Hematopoietic multipotent progenitor cell treated with erythropoietin and hydrocortisone succinate and interleukin-3 and kit ligand, for 8 days (in vitro differentiated cells): ENCODE measurements at regions not wholly inside any gene's neighbourhood (a gene's known extent, or its start where the extent isn't known, plus 50 kb on each side); places are given as distances from the start of the nearest gene placed in this dataset.

Source experiments
- DNase-seq: peaks from one replicate; pipeline ENCODE4 v3.0.0-alpha.2; 2015

DNA sequence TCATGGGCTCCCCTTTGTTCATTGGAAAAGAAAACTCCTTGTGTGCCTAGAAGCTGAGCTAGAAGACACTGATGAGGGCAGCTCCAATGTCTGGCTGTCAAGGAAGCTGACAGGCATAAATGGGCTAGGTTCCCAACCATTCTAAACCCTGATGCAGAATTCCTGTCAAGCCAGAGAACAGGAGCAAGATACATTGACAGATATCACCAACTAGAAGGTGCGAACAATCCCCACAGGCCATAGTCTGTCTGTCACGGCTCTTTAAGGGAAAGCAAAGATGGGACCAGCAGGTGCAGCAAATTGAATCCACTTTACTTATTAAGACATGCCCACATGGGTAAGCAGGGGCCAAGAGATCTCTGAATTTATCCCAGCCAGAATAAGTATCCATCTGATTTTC is 617.9 kb upstream of the POT1 start:
- DNase-seq: no peak

DNA sequence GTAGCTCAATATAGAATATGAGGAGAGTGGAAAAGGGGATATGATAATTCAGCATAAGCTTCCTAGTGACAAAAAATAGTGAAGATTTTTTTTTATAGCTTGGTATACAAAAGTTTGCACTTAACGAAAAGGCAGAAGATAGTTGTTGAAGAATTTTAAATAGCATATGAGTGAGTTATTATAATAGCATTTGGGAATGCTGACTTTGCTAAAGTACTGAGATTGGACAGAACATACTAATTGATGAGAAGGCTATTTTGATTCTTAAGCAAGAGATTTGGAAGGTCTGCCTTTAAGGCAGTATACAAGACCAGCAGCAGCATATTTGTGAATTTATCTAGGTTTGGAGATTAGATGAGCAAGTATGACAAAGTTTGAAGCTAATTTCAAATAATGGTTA is 600.9 kb upstream of the POT1 start:
- DNase-seq: no peak

DNA sequence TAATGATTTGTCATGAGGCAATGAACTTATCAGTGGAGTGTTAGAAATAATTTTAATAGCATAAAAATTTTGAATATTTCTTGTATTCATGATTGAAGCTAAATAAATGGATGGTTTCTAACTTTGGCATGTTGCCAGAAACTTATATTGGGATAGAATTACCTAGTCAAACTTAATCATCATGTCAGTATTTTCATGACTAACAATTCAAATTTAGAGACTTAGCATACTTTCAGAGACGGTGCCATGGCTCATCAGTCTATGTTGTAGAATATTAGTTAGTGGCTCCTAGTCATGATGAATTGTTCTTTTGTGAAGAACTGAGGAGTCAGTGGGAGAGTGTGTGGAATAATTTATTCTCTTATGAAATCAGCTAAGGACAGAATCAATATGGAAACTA is 599.6 kb upstream of the POT1 start:
- no peak for DNase-seq

DNA sequence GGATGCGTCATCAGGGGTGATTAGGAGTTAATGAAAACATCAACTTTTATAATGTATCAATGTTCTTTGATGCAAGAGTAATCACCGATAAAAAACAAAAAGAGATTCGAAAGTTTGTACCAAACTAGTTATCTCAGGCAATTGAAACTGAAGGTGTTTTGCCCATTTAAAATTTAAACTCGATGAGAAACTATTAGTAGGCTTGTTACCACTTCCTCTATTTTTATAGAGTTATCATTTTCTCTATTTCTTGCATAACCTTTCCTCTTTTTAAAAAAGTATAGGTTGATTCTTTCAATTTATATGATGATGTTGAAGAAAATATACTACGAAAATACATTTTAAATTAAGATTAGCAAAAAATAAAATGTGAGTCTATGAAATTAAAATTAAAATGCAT is 597.3 kb upstream of the POT1 start:
- DNase-seq: no peak

DNA sequence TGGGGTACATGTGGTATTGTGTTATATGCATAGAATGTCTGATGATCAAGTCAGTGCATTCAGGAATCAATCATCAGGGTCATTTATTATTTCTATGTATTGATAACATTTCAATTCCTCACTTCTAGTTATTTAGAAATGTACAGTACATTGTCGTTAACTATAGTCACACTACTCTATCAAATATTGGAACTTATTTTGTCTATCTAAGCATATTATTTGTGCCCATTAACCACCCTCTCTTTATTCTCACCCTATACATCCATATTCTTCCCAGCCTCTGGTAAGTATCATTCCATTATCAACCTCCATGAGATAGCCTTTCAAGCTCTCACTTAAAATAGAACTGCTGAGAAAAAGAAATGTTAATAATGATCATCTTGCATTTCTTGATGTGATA is 596.5 kb upstream of the POT1 start:
- DNase-seq: no peak

DNA sequence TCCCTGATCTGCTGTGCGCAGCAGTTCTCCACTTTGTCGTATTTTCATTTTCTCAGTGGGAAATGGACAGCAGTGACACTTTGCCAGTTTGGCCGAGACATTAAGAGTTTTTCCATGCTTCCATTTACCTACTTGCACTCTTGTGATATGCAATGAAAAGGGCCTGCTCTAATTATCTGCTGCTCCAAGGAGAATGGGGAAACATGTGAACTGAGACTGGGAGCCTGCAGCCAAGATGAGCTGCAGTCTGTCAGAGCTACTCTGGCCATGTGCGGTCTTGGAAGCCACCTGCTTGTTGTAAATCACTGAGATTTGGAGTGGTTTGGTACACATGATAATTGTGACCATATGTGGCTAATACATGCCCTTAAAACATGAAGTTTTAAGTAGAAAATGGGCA is 586.6 kb upstream of the POT1 start:
- DNase-seq: no peak

DNA sequence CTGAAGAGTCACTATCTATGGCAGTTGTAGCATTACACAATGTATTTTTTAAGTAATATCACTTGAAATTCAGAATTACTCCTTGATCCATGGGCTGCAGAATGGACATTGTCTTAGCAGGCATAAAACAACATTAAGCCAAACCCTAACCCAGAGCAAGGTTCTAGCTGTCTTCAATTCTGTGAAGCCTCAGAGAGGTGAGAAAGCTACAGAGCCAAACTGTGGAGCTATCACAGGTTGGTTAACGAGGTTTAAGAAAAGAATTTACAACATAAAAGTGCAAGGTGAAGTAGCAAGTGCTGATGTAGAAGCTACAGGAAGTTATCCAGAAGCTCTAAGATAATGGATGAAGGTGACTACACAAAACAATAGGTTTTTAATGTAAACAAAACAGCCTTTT is 582.7 kb upstream of the POT1 start:
- DNase-seq: no peak

DNA sequence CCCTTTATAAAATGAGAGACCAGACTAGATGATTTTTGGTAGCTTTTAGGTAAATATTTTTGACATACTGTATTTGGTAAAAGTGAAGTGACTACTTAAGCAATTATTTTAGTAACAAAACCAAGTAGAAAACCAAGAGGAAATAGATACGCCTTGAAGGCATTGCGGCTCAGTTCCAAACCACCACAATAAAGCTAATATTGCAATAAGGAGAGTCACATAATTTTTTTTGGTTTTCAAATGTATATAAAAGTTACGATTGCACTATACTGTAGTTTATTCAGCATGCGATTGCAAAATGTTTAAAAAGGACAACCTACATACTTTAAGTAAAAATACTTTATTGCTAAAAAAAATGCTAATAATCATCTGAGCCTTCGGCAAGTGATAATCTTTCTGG is 581.7 kb upstream of the POT1 start:
- no peak for DNase-seq

DNA sequence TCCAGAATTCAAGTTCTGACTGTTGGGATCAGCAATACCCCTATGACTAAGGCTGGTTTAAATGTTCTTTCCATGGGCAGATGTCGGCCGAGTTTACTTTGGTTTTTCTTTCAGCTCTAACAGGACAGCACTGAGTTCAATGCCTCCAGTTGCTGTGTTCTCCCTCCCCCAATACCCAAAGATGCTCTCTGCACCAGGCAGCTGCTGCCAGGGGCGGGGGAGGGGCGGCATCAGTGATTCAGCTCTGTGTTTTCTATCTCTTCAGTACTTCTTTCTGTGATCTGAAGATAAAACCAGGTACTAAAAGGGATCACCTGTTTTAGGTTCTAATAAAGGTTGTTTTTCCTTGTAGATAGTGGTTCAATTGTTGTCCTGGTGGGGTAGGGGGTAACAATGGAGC is 576.7 kb upstream of the POT1 start:
- no peak for DNase-seq

DNA sequence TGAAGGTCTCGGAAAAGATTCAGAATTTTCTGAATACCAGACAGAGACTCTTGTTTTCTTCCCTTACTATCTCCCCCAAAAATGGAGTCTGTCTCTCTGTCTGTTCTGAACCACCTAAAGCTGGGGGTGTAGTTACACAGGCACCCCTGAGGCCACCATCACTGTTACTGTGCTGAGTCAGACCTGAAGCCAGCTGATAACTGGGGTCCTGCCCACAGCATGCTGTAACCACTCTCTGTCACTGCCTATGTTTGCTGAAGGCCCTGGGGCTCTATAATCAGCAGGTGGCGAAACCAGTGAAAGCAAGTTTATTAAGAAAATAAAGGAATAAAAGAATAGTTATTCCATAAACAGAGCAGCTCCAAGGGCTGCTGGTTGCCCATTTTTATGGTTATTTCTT is 575.2 kb upstream of the POT1 start:
- DNase-seq: peak; percentile 33

DNA sequence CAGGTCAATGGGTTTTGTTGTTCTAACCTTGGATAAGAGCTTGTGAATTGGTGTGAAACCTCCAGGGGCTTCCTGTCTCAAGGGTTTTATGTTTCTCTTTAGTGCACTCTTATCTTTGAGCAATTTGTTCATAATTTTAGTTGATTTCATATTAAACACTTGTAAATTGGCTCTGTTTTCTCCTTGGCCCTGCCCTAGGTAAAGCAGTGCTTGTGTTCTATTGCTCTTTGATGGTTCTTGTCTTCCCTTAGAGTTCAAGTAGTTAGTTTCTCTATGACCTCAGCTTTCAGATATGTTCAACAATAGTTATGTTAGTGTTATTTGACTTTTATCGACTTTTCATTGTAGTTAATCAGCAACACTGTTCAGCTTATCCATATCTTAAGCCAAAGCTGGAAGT is 566.4 kb upstream of the POT1 start:
- DNase-seq: no peak

DNA sequence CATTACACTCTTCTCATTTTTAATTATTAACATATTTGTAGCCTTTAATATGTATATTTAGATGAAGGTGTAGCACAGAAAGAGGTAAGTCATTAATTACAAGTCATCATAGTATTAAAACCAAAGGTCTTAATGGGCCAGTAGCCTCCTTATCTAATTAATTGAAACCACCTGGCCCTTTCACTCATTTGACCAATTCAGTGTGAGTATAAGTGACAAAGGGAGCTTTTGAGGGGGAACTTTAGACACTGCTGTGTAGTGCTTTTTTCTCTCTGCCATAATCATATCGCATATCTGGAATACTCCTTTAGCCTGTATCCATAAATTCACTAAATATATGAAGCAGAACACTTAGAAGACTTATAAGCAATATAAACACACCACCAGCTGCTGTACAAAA is 562.9 kb upstream of the POT1 start:
- DNase-seq: no peak

DNA sequence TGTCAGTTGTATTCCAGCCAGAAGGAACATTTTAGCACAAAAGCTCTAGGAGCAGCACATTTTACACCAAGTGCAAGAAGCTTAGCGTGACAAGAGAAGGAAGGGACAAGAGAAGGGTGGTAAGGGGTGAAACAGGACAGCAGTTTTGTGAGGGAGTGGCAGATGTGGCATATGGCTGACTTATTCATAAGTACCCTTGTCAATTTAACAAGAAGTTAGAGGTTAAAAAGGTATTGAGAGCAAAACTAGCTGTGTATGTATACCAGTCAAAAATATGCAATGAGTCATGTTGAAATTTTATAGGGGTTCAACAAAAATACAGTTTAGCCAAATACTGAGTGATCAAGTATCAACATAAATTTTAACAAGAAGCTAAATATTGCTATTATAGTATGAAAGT is 561.5 kb upstream of the POT1 start:
- no peak for DNase-seq

DNA sequence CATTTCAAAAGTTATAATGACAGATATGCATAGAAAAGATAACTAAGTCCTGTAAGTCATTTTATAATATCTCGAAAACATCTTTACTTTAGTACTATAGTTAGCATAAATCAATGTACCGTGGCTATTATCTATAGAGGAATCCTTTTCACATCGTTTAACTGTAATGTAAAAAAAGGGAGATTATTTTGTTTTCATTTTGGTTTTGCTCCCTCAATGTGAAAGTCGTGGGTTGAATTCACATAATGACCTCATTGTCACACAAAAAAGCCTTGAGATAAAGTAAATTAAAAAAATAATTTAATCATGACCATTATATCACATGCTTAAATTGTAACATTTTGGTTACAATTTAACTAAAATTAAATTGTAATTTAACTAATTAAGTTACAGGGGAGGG is 560.5 kb upstream of the POT1 start:
- no peak for DNase-seq

DNA sequence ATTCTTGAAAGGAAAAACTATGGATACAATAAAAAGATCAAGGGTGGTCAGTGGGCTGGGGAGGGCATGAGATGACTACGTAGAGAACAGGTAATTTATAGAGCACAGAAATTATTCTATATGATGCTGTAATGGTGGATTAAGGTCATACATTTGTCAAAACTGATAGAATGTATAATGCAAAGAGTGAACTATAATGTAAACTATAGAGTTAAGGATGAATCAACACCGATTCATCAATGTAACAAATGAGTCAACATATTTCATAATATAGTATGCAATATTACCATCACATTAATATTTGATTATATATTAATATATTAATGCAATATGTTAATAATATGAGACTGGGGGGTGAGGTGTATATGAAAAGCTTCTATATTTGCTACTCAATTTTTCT is 555.6 kb upstream of the POT1 start:
- DNase-seq: no peak

DNA sequence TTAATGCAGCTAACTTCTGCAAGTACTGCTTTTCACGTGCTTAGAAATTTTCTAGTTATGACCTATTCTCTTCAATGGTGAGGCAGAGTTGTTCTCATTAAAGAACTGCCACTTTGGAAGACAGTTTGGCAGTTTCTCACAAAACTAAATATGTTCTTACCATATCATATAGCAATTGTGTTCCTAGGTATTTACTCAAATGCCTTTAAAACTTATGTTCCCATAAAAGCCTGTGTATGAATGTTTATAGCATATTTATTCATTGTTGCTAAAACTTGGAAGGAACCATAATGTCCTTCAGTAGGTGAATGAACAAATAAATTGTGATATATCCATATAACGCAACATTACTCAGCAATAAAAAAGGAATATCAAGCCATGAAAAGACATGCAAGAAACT is 555.1 kb upstream of the POT1 start:
- no peak for DNase-seq

DNA sequence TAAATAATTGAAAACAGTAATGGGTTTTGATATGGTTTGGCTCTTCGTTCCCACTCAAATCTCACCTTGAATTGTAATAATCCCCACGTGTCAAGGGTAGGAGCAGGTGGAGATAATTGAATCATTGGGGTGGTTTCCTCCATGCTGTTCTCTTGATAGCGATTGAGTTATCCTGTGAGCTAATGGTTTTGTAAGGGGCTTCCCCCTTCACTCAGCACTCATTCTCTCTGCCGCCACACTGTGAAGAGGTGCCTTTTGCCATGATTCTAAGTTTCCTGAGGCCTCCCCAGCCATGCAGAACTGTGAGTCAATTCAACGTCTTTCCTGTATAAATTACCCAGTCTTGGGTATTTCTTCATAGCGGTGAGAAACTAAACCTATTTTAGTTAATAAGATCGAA is 551.7 kb upstream of the POT1 start:
- no peak for DNase-seq

DNA sequence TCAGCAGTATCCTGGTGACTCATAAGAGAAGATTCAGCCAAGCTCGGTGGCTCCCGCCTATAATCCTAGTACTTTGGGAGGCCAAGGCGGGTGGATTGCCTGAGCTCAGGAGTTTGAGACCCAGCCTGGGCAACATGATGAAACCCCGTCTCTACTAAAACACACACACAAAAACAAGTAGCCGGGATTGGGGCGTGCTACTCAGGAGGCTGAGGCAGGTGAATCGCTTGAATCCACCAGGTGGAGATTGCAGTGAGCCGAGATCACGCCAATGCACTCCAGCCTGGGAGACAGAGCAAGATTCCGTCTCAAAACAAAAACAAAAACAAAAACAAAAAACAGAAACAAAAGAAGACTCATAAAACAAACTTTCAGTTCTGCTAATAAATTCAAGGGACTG is 551.1 kb upstream of the POT1 start:
- DNase-seq: no peak

DNA sequence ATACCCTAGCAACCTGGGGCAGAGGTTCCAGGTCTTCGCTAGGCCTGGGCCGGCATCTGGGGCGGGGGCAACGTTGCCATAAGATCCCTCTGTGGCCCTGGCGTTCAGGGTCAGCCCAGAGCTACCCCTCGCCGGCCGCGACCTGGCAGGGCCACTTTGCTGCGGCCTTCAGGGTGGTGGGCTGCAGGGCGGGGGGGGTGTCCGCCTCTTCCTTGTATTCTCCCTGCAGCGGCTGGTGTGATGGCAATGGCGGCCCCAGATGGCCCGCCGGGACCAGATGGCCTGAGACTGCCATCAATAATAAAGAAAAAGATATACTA is 539.2 kb upstream of the POT1 start:
- DNase-seq: no peak

DNA sequence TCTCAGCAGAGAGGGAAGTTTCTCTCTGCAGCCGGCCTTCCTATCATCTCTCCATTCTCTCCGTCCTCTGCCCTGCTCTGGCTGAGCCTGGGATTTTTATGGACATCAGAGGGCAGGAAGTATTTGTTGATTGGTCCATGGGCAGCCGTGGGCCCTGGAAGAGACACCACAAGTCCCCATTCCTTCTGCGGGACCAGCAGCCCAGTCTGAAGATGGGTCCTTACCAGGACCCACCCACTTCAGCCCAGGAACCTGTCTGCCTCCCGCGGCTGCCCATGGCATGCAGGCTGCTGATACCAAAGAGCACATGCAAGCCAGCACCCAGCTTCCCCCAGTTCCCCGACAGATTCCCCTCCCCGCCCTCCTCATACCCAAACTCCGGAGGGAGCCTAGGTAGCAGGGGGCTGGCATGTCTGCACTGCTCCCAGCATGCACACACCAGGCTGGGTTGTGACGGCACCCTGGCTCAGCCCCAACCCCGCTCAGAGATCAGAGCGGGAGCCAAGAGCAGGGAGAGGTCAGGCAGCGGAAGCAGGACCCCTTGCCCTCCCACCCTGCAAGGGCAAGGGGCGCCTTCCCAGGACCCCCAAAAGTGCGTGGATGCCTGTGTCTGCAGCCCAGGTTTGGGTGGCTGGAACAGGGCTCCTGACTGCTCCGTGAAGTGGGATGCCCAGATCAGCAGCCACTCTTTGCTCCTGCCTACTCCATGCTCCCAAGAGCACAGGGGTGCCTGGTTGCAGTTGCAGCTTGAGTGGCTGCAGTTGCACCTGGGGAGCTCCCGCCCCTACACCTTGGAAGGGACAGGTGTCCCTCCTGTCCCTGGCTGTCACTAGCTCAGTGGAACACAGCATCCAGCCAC is 538.6 kb upstream of the POT1 start:
- no peak for DNase-seq

DNA sequence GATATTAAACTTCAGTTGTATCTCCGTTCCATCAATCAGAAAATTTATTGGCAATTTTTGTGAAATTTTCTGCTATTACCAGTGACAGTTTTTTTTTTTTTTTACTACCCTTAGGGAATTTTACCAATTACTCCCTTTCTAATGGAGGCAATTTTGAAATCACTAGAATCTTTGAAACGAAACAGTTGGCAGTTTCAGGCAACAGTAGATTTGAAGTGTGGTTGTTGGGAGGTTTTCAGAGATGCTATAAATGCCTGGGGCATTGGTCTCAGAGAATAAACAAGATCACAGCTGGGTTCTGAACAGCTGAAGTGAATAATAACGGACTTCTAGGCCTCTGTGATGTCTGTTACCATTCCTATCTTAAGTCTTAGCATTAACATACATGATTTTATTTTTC is 535.9 kb upstream of the POT1 start:
- DNase-seq: no peak

DNA sequence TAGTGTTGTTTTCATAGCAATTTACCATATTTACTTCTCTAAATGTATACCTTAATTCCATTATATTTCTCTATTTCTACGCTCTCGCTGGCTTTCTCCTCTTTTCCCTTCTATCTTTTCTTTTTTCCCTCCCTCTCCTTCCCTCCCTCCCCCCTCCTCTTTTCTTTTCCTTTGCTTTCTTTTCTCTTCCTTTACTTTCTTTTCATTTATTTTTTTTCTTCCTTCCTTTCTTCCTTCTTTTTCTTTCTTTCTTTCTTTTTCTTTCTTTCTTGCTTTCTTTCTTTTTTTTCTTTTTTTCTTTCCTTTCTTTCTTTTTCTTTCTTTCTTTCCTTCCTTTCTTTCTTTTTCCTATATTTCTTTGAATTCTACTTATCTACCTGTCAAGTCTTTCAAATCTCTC is 533.0 kb upstream of the POT1 start:
- no peak for DNase-seq

DNA sequence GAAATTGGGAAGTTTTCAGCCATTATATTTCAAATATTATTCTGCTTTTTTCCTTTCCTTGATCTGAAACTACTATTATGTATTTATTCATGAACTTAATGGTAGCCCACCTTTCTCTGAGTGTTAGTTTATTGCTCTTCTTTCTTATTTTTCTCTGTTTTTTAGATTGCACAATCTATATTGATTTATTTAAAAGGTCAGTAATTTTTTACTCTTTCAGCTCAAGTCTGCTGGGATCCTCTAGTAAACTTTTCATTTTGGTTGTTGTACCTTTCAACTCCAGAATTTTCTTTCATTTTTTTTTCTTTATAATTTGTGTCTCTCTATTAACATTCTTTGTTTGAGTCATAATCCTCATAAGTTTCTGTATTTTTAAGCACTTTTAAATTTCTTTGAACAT is 529.4 kb upstream of the POT1 start:
- no peak for DNase-seq

DNA sequence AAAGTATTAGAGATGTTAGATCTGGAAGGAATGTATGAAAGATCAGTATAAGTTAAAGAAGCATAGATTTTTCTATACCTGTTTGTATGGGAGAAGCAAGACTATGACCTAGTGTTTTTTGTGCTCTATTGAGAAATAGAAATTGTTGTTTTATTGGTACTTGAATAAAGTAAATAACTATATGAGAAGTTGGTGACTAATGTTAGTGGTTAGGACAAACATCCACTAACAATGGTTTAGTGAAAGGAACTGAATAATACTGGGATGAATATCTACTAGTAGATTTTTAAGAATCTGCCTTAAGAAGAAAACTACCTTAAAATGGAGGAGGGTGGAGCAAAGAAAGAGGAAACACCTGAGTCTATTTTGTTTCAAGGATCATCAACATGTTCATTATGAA is 521.1 kb upstream of the POT1 start:
- no peak for DNase-seq

DNA sequence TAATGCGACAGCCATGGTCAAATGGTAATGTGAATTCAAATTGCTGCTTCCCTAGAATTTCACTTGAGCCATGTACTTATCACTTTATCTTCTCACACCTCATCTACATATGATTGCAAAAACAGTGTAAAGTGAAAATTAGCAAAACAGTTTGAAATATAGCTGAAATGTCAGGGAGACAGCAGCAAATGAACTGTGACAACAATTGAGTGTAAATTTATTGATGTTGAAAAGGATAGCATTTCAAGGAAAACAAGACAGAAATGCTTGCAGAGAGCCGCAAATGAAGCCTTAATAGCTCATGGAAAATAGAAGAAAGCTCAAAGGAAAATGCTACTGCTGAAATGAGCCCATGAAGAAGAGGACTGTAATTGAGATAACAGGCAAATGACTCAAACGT is 516.2 kb upstream of the POT1 start:
- DNase-seq: no peak

DNA sequence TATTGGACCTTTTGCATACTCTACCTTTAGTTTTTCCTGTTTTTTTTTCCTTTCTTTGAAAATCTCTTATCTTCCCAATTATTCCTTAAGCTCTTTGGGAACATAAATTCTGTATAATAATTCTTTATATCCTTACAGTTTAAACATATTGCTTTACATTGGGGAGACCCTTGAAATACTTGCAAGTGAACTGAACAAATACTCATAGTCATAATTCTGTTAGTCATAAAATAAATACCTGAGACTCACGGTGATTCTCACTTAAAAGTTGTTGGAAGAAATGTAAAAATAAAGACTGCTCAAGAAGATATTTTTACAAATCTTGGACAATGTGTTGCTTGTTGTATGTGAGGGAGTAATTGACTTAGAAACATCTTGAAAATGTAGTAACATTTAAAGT is 515.2 kb upstream of the POT1 start:
- no peak for DNase-seq
